ENCODE measurements at regions not wholly inside any gene's neighbourhood (a gene's known extent, or its start where the extent isn't known, plus 50 kb on each side); places are given as distances from the start of the nearest gene placed in this dataset.

DNA sequence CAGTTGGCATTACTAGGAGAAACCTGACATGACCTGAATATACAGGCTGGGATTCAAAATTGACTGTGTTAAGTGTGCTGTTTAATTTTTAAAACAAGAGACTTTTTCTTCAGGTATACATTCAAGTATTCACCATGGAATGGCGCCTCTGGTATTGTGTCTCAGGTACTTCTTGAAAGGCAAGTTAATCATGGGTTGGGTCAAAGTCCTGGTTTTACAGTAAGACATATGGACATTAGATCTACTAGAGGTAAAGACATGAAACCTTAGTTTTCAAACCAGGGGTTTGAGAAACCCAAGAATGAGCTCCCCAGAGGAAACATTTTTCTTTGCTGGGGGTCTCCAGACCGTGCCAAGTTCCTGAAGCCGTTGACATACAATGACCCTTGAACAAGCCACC lies 232.4 kb downstream of the SAMD5 start:
- no peak overlapping the region for H3K4me3 ChIP-seq (ENCODE audit: low read length)
- no peak overlapping the region for H2BK5ac ChIP-seq (ENCODE audit: low read length)
- H2BK120ac ChIP-seq (ENCODE audit: low read depth, low read length), result no peak overlapping the region
- H3K36me3 ChIP-seq (ENCODE audit: control insufficient read depth, insufficient read depth, low read length), result no peaks in the 10 kb centered on the region
- H4K5ac ChIP-seq (ENCODE audit: low read length), result no peak overlapping the region
- no peak overlapping the region for H2BK15ac ChIP-seq (replicated peaks; ENCODE audit: low read depth)
- H3K79me1 ChIP-seq (ENCODE audit: low read length), result no peaks in the 10 kb centered on the region
- H3K27me3 ChIP-seq (ENCODE audit: insufficient read depth, low read length, poor library complexity), result no peaks in the 10 kb centered on the region
- H3K9ac ChIP-seq (ENCODE audit: low read length), result no peak overlapping the region
- H3K4ac ChIP-seq (ENCODE audit: low read depth, low read length), result no peak overlapping the region
- DNase-seq, result no peak
- no peak overlapping the region for H3K18ac ChIP-seq (ENCODE audit: low read length)
- no CpG with 5 or more reads among the region's 3 CpGs for WGBS (ENCODE audit: extremely low coverage, insufficient coverage, low lambda C conversion rate)
- no peak overlapping the region for H4K8ac ChIP-seq (ENCODE audit: low read depth, low read length)
- no peak overlapping the region for H3K56ac ChIP-seq (ENCODE audit: low read length)
- H3K27ac ChIP-seq (ENCODE audit: low read depth, low read length), result no peak overlapping the region
- H3K4me2 ChIP-seq (ENCODE audit: low read length), result no peak overlapping the region
- H2AK5ac ChIP-seq (ENCODE audit: low read length), result no peak overlapping the region
- no peak overlapping the region for H3K23ac ChIP-seq (ENCODE audit: low read length)
- no peaks in the 10 kb centered on the region for H3K4me1 ChIP-seq (ENCODE audit: control insufficient read depth, low read depth, low read length)
- no peaks in the 10 kb centered on the region for H3K79me2 ChIP-seq (ENCODE audit: control insufficient read depth, insufficient read depth, low read length)

DNA sequence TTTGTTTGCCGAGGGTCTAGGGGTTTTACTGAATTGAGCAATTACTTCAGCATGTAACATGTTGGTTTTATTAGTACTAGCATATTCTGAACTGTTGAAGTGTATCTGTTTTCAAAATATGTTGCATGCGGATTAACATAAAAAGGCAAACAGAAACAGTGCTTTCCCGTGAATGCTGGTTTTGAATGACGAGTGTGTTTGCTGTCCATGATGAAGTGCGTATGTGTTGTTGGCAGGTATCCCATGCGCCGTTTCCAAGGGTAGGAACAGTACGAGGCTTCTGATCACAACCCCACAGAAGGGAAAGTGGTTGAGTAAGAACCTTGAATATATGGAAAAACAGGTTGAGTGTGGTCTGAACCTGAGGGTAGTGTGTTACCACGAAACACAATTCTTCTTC lies 232.9 kb downstream of the SAMD5 start:
- Histone ChIP-seq H3K4me3 (ENCODE audit: low read length) (no peak overlapping the region), H3K27ac (ENCODE audit: low read depth, low read length) (no peak overlapping the region), H3K23ac (ENCODE audit: low read length) (no peak overlapping the region), H3K36me3 (ENCODE audit: control insufficient read depth, insufficient read depth, low read length) (no peaks in the 10 kb centered on the region), H3K56ac (ENCODE audit: low read length) (no peak overlapping the region), H3K4me1 (ENCODE audit: control insufficient read depth, low read depth, low read length) (no peaks in the 10 kb centered on the region), H2BK15ac (replicated peaks; ENCODE audit: low read depth) (no peak overlapping the region), H3K9ac (ENCODE audit: low read length) (no peak overlapping the region), H3K4me2 (ENCODE audit: low read length) (no peak overlapping the region), H3K79me2 (ENCODE audit: control insufficient read depth, insufficient read depth, low read length) (no peaks in the 10 kb centered on the region), H3K79me1 (ENCODE audit: low read length) (no peaks in the 10 kb centered on the region), H3K27me3 (ENCODE audit: insufficient read depth, low read length, poor library complexity) (no peaks in the 10 kb centered on the region), H2BK5ac (ENCODE audit: low read length) (no peak overlapping the region), H4K8ac (ENCODE audit: low read depth, low read length) (no peak overlapping the region), H4K5ac (ENCODE audit: low read length) (no peak overlapping the region), H2AK5ac (ENCODE audit: low read length) (no peak overlapping the region), H3K18ac (ENCODE audit: low read length) (no peak overlapping the region), H3K4ac (ENCODE audit: low read depth, low read length) (no peak overlapping the region), H2BK120ac (ENCODE audit: low read depth, low read length) (no peak overlapping the region)
- no peak for DNase-seq
- no CpG with 5 or more reads among the region's 9 CpGs for WGBS (ENCODE audit: extremely low coverage, insufficient coverage, low lambda C conversion rate)

DNA sequence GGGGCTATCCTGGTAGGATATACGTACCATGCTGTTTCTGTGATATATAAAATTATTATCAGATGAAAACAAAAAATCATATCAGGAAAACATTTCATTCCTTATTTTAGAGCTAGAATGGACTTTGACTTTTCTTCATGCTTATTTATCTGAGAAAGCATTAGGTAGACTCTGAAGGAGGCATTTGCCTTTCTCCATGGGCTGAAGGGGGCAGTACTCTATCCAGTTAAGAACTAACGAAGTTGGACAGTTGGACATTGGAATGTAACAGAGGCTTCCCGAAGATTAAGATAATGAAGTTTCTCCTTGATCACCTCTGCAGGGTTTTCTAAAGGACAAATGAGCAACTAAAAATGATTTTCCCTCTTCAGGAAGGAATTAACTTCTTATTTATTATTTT lies 233.9 kb downstream of the SAMD5 start:
- Histone ChIP-seq H2BK5ac (ENCODE audit: low read length) (no peak overlapping the region), H3K18ac (ENCODE audit: low read length) (no peak overlapping the region)
- WGBS (ENCODE audit: extremely low coverage, insufficient coverage, low lambda C conversion rate), result no CpG with 5 or more reads among the region's 3 CpGs

DNA sequence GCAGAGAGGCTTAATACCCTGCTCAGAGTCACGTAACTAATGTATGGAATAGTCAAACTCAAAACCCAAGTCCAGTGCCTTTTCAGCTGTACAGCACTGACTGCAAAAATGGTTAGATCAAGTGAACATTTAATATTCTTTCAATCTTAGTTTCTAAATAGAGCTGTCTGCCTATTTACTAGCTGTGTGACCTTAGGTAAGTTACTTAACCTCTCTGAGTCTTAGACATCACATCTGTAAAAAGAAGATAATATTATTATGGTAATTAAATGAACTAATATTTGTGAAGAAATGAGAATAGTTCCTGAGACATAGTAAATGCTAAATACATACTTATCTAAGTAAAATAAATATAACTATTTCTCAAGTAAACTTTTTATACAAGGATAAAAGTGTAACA lies 235.5 kb downstream of the SAMD5 start:
- Histone ChIP-seq H3K23ac (ENCODE audit: low read length) (no peak overlapping the region), H3K4me3 (ENCODE audit: low read length) (no peak overlapping the region), H3K9ac (ENCODE audit: low read length) (no peak overlapping the region), H4K8ac (ENCODE audit: low read depth, low read length) (no peak overlapping the region), H3K27ac (ENCODE audit: low read depth, low read length) (no peak overlapping the region), H3K36me3 (ENCODE audit: control insufficient read depth, insufficient read depth, low read length) (no peaks in the 10 kb centered on the region), H3K56ac (ENCODE audit: low read length) (no peak overlapping the region), H2BK5ac (ENCODE audit: low read length) (no peak overlapping the region), H3K27me3 (ENCODE audit: insufficient read depth, low read length, poor library complexity) (no peaks in the 10 kb centered on the region), H3K18ac (ENCODE audit: low read length) (no peak overlapping the region), H3K79me1 (ENCODE audit: low read length) (no peaks in the 10 kb centered on the region), H3K79me2 (ENCODE audit: control insufficient read depth, insufficient read depth, low read length) (no peaks in the 10 kb centered on the region), H2AK5ac (ENCODE audit: low read length) (no peak overlapping the region), H2BK15ac (replicated peaks; ENCODE audit: low read depth) (no peak overlapping the region), H3K4ac (ENCODE audit: low read depth, low read length) (no peak overlapping the region), H2BK120ac (ENCODE audit: low read depth, low read length) (no peak overlapping the region), H3K4me1 (ENCODE audit: control insufficient read depth, low read depth, low read length) (no peaks in the 10 kb centered on the region), H3K4me2 (ENCODE audit: low read length) (no peak overlapping the region), H4K5ac (ENCODE audit: low read length) (no peak overlapping the region)
- DNase-seq, result no peak
- WGBS (ENCODE audit: extremely low coverage, insufficient coverage, low lambda C conversion rate), result no CpG with 5 or more reads among the region's 1 CpG

More for the DNA sequence above, 233.9 kb downstream of the SAMD5 start:
- DNase-seq, result no peak
- no peaks in the 10 kb centered on the region for H3K36me3 ChIP-seq (ENCODE audit: control insufficient read depth, insufficient read depth, low read length)
- no peaks in the 10 kb centered on the region for H3K79me1 ChIP-seq (ENCODE audit: low read length)
- no peak overlapping the region for H4K5ac ChIP-seq (ENCODE audit: low read length)
- no peak overlapping the region for H3K56ac ChIP-seq (ENCODE audit: low read length)
- H3K79me2 ChIP-seq (ENCODE audit: control insufficient read depth, insufficient read depth, low read length), result no peaks in the 10 kb centered on the region
- H3K27ac ChIP-seq (ENCODE audit: low read depth, low read length), result no peak overlapping the region
- H3K4me1 ChIP-seq (ENCODE audit: control insufficient read depth, low read depth, low read length), result no peaks in the 10 kb centered on the region
- H4K8ac ChIP-seq (ENCODE audit: low read depth, low read length), result no peak overlapping the region
- H3K4ac ChIP-seq (ENCODE audit: low read depth, low read length), result no peak overlapping the region
- no peak overlapping the region for H3K4me3 ChIP-seq (ENCODE audit: low read length)
- no peaks in the 10 kb centered on the region for H3K27me3 ChIP-seq (ENCODE audit: insufficient read depth, low read length, poor library complexity)
- no peak overlapping the region for H3K23ac ChIP-seq (ENCODE audit: low read length)
- no peak overlapping the region for H2AK5ac ChIP-seq (ENCODE audit: low read length)
- H2BK120ac ChIP-seq (ENCODE audit: low read depth, low read length), result no peak overlapping the region
- H3K9ac ChIP-seq (ENCODE audit: low read length), result no peak overlapping the region
- H2BK15ac ChIP-seq (replicated peaks; ENCODE audit: low read depth), result no peak overlapping the region
- no peak overlapping the region for H3K4me2 ChIP-seq (ENCODE audit: low read length)

GRCh38 chr6:147749331-147749730 lies 240.8 kb downstream of the SAMD5 start:
- Histone ChIP-seq H4K8ac (ENCODE audit: low read depth, low read length) (no peak overlapping the region), H3K36me3 (ENCODE audit: control insufficient read depth, insufficient read depth, low read length) (no peaks in the 10 kb centered on the region), H3K4me1 (ENCODE audit: control insufficient read depth, low read depth, low read length) (no peaks in the 10 kb centered on the region), H2AK5ac (ENCODE audit: low read length) (no peak overlapping the region), H3K4ac (ENCODE audit: low read depth, low read length) (no peak overlapping the region), H4K5ac (ENCODE audit: low read length) (no peak overlapping the region), H3K27me3 (ENCODE audit: insufficient read depth, low read length, poor library complexity) (no peaks in the 10 kb centered on the region), H3K4me2 (ENCODE audit: low read length) (no peak overlapping the region), H3K79me2 (ENCODE audit: control insufficient read depth, insufficient read depth, low read length) (no peaks in the 10 kb centered on the region), H3K9ac (ENCODE audit: low read length) (no peak overlapping the region), H3K18ac (ENCODE audit: low read length) (no peak overlapping the region), H3K23ac (ENCODE audit: low read length) (no peak overlapping the region), H2BK5ac (ENCODE audit: low read length) (no peak overlapping the region), H3K56ac (ENCODE audit: low read length) (no peak overlapping the region), H2BK120ac (ENCODE audit: low read depth, low read length) (no peak overlapping the region), H3K27ac (ENCODE audit: low read depth, low read length) (no peak overlapping the region), H2BK15ac (replicated peaks; ENCODE audit: low read depth) (no peak overlapping the region), H3K4me3 (ENCODE audit: low read length) (no peak overlapping the region), H3K79me1 (ENCODE audit: low read length) (no peaks in the 10 kb centered on the region)
- DNase-seq, result no peak
- WGBS (ENCODE audit: extremely low coverage, insufficient coverage, low lambda C conversion rate), result no CpG with 5 or more reads among the region's 5 CpGs

DNA sequence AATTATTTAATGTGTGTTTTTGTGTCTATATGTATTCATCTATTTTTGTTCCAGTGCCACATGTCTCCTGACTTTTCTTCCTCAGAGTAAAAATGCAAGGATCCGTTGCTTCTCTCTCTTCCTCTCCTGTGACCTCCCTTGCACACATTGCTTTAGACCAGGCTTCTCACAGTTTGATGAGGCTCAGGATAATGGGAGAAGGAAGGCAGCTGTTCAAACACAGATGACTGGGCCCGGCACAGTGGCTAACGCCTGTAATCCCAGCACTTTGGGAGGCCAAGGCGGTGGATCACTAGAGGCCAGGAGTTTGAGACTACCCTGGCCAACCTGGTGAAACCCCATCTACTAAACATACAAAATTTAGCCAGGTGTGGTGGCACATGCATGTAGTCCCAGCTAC lies 241.9 kb downstream of the SAMD5 start:
- no peak overlapping the region for H3K56ac ChIP-seq (ENCODE audit: low read length)
- no peaks in the 10 kb centered on the region for H3K79me1 ChIP-seq (ENCODE audit: low read length)
- H3K4ac ChIP-seq (ENCODE audit: low read depth, low read length), result no peak overlapping the region
- H3K23ac ChIP-seq (ENCODE audit: low read length), result no peak overlapping the region
- no peak overlapping the region for H3K18ac ChIP-seq (ENCODE audit: low read length)
- H3K4me1 ChIP-seq (ENCODE audit: control insufficient read depth, low read depth, low read length), result no peaks in the 10 kb centered on the region
- H3K27me3 ChIP-seq (ENCODE audit: insufficient read depth, low read length, poor library complexity), result no peaks in the 10 kb centered on the region
- no peak overlapping the region for H3K27ac ChIP-seq (ENCODE audit: low read depth, low read length)
- WGBS (ENCODE audit: extremely low coverage, insufficient coverage, low lambda C conversion rate), result no CpG with 5 or more reads among the region's 4 CpGs
- no peak overlapping the region for H2AK5ac ChIP-seq (ENCODE audit: low read length)
- H4K5ac ChIP-seq (ENCODE audit: low read length), result no peak overlapping the region
- DNase-seq, result no peak
- no peak overlapping the region for H3K4me3 ChIP-seq (ENCODE audit: low read length)
- H2BK120ac ChIP-seq (ENCODE audit: low read depth, low read length), result no peak overlapping the region
- no peaks in the 10 kb centered on the region for H3K36me3 ChIP-seq (ENCODE audit: control insufficient read depth, insufficient read depth, low read length)
- H3K4me2 ChIP-seq (ENCODE audit: low read length), result no peak overlapping the region
- no peaks in the 10 kb centered on the region for H3K79me2 ChIP-seq (ENCODE audit: control insufficient read depth, insufficient read depth, low read length)
- no peak overlapping the region for H2BK15ac ChIP-seq (replicated peaks; ENCODE audit: low read depth)
- no peak overlapping the region for H3K9ac ChIP-seq (ENCODE audit: low read length)
- H4K8ac ChIP-seq (ENCODE audit: low read depth, low read length), result no peak overlapping the region
- no peak overlapping the region for H2BK5ac ChIP-seq (ENCODE audit: low read length)
